Right cardiac atrium (tissue), 5 donors: ENCODE measurements at regions not wholly inside any gene's neighbourhood (a gene's known extent, or its start where the extent isn't known, plus 50 kb on each side); places are given as distances from the start of the nearest gene placed in this dataset.
"Not testable (repeated sequence)": the region's sequence is repeated elsewhere in the genome, so short reads cannot be mapped to it uniquely, and the experiment has no call there.

Source experiments
- ATAC-seq, 2 donors: fragments of 200-7000 bp; cut with Tn5 transposase; one replicate each; pipeline versions ENCODE4 v1.8.0 to v1.9.1; 2020; ENCODE audit warnings: moderate library complexity in 2 of 2, mild to moderate bottlenecking in 1 of 2
- DNase-seq, 3 donors: peaks; one replicate each; pipeline ENCODE4 v3.0.0-alpha.2; 2020
- H3K27ac ChIP-seq: one replicate; pipeline ENCODE4 v1.5.1; 2013; ENCODE audit warnings: mild to moderate bottlenecking, low read length, control low read depth, moderate library complexity
- H3K27me3 ChIP-seq: one replicate; pipeline ENCODE4 v1.6.1; 2013; ENCODE audit not compliant: control insufficient read depth, insufficient read depth
- H3K4me1 ChIP-seq: one replicate; pipeline ENCODE4 v1.6.1; 2013; ENCODE audit warnings: low read length; ENCODE audit not compliant: control insufficient read depth, insufficient read depth
- H3K4me3 ChIP-seq: one replicate; pipeline ENCODE4 v1.5.1; 2013; ENCODE audit warnings: low read length, control low read depth
- H3K9me3 ChIP-seq: one replicate; pipeline ENCODE4 v1.6.1; 2013; ENCODE audit warnings: low read length; ENCODE audit not compliant: control insufficient read depth
- WGBS: extraction: QIAGEN DNeasy Blood & Tissue Kit; methylation state at CpG from one replicate; pipeline ENCODE4 v1.1.7; 2013; 5-methylcytosine and 5-hydroxymethylcytosine counted together
- intact Hi-C, 4 donors: fragments of 100-400 bp; cut with DNase I; formaldehyde crosslinking; loops; one replicate each; pipeline versions ENCODE4 v1.11.0 to v1.14.0; 2022 to 2023
- donor health status: healthy with polysubstance abuse.
- donor health status: DM: no; HTN: yes; CAD: no.
- donor health status: DM: no; HTN: no; CAD: no.
- donor health status: DM: no; HTN: yes; CAD: no; lungs with severe emphysema.
- donor health status: DM: yes; HTN: yes; CAD: no.

DNA sequence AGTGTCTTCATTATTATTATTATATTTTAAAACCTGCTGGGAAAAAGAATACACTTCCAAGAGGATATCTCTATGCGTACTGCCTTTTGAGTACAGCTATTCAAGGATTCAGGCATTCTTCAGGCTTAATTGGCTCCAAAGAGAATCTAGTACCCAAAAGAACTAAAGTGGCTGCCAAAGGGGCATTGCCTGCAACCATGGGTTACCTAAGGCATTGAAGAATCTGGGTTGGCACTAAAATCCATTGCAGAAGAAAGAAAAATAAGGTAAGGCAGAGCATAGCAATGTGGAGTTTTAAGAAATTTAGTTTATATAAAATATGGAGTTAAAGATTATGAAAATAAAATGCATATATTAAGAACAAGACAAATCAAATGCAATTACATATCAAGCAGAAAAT, 223.5 kb downstream of the TMEM161B start:
- ATAC-seq, result no peak
- WGBS, result 0% methylated on average over 1 of the region's 1 CpG
- intact Hi-C loops, result no loop called here

DNA sequence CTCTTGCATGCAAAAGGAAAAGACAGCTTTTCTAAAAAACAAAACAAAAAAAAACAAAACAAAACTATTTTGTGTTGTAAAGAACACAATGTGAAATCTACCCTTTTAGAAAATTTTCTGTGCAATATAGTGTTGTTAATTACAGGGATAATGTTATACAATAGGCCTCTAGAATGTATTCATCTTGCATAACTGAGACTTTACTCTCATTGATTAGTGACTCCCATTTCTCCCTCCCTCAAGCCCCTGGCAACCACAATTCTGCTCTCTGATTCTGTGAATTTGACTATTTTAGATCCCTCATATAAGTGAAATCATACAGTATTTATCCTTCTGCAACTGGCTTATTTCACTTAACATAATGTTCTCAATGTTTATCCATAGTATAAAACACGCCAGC, 234.1 kb downstream of the TMEM161B start:
- Histone ChIP-seq H3K27me3 (no peaks in the 10 kb centered on the region), H3K4me3 (no peak overlapping the region), H3K27ac (no peak overlapping the region), H3K4me1 (no peaks in the 10 kb centered on the region), H3K9me3 (no peaks in the 10 kb centered on the region)
- 52% methylated on average over 1 of the region's 1 CpG for WGBS
- ATAC-seq, result no peak
- DNase-seq, result no peak
- intact Hi-C loops, result no loop called here

More for the DNA sequence above, 223.5 kb downstream of the TMEM161B start:
- Histone ChIP-seq H3K4me1 (no peaks in the 10 kb centered on the region), H3K27me3 (no peaks in the 10 kb centered on the region), H3K27ac (no peak overlapping the region), H3K4me3 (no peak overlapping the region), H3K9me3 (no peaks in the 10 kb centered on the region)
- DNase-seq, result no peak

DNA sequence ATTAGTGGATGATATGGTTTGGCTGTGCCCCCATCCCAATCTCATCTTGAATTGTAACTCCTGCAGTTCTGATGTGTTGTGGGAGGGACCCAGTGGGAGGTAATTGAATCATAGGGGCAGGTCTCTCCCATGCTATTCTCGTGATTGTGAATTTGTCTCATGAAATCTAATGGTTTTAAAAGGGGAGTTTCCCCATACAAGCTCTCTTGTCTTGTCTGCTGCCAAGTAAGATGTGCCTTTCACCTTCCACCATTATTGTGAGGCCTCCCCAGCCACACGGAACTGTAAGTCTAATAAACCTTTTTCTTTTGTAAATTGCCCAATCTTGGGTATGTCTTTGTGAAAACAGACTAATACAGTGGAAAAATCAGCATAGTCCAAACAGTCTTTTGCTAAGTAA, 235.5 kb downstream of the TMEM161B start:
- no peaks in the 10 kb centered on the region for H3K4me1 ChIP-seq
- no peak overlapping the region for H3K4me3 ChIP-seq
- H3K27me3 ChIP-seq, result no peaks in the 10 kb centered on the region
- 53% methylated on average over 2 of the region's 2 CpGs for WGBS
- ATAC-seq (no peak), DNase-seq (no peak)
- no peak overlapping the region for H3K27ac ChIP-seq
- no peaks in the 10 kb centered on the region for H3K9me3 ChIP-seq
- intact Hi-C loops, result no loop called here

DNA sequence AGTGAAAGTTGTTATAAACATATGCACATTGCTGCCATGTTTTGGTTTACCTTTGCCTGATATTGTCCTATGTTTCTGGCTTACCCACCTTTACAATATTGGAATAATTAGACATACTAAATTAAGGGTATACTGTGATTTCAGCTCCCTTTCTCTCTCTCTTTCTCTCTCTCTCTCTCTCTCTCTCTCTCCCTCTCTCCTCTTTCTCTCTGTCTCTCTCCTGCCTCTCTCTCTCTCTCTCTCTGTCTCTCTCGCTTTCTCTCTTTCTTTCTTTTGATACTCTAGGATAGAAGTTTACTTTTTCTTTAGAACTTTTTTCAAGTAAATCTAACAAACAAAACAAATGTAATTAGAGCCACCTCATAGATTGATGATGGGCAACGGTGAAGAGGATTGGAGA, 239.6 kb downstream of the TMEM161B start:
- no peaks in the 10 kb centered on the region for H3K4me1 ChIP-seq
- DNase-seq (no peak), ATAC-seq (no peak)
- intact Hi-C loops, result no loop called here
- no peak overlapping the region for H3K4me3 ChIP-seq
- WGBS, result 84% methylated on average over 2 of the region's 2 CpGs
- H3K9me3 ChIP-seq, result no peaks in the 10 kb centered on the region
- H3K27ac ChIP-seq, result no peak overlapping the region
- H3K27me3 ChIP-seq, result no peaks in the 10 kb centered on the region

DNA sequence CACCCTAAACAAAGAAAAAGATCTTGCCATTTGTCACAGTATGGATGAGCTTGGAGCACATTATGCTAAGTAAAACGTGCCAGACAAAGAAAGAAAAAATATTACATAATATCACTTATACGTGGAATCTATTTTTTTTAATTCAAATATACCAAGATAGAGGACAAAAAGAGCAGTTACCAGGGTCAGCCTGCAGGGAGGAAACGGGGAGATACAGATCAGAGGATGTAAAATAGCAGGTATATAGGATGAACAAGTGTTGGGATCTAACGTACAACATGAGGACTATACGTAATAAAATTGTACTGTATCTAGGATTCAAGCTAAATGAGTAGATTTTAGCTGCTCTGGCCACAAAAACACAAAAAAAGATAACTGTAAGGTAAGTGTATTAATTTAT, 247.5 kb downstream of the TMEM161B start:
- Histone ChIP-seq H3K4me1 (no peaks in the 10 kb centered on the region), H3K4me3 (no peak overlapping the region), H3K27ac (no peak overlapping the region), H3K27me3 (no peaks in the 10 kb centered on the region), H3K9me3 (no peaks in the 10 kb centered on the region)
- 73% methylated on average over 5 of the region's 5 CpGs for WGBS
- no peak for ATAC-seq
- DNase-seq, result no peak
- intact Hi-C loops, result no loop called here

DNA sequence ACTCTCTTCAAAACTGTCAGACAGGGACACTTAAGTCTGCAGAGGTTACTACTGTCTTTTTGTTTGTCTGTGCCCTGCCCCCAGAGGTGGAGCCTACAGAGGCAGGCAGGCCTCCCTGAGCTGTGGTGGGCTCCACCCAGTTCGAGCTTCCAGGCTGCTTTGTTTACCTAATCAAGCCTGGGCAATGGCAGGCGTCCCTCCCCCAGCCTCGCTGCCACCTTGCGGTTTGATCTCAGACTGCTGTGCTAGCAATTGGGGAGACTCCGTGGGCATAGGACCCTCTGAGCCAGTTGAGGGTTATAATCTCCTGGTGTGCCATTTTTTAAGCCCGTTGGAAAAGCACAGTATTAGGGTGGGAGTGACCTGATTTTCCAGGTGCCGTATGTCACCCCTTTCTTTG, 253.7 kb downstream of the TMEM161B start:
- DNase-seq, result peak in 1 of 3 donors; percentile 20
- H3K27ac ChIP-seq, intact Hi-C loops, H3K4me3 ChIP-seq, H3K4me1 ChIP-seq, H3K27me3 ChIP-seq, H3K9me3 ChIP-seq, ATAC-seq: not testable (repeated sequence)
- 70% methylated on average over 7 of the region's 7 CpGs for WGBS

DNA sequence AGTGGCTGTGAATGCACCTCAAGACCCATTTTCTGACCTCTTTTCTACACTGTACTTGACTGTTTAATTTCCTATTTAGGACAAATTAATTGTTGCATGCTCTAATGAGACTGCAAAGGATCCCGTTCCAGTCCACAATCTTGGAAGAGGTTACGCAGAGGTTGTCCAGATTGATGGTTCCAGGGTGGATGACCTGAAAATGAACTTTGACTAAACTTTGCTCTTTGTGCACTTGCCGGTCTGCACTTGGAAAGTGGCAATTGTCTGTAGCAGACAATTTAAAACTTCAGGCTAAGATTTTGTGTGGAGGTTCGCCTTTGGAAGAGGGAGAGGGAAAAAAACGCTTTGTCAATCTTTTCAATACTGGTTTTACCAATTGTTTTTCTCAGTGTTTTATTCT, 267.8 kb downstream of the TMEM161B start:
- ATAC-seq, result no peak
- 50% methylated on average over 5 of the region's 5 CpGs for WGBS

DNA sequence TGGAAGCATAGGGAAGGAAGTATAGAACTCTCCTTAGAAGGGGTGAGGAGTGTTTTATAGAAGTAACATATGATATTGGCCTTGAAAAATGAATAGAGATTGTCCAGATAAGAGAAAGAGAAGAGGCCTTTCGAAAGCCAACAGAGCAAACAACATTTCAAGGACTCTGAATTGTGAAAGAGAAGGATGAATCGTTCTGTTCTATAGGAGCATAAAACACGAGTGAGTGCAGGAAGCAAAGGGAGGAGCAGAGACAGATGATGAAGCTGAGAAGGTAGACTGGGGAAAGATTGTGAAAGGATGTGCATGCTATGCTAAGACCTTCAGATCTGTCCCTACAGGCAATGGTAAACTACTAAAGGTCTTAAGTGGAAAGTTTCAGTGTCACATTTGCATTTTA, 271.0 kb downstream of the TMEM161B start:
- intact Hi-C loops, result no loop called here
- H3K4me1 ChIP-seq, result no peaks in the 10 kb centered on the region
- no peak for ATAC-seq
- H3K9me3 ChIP-seq, result no peaks in the 10 kb centered on the region
- WGBS, result 37% methylated on average over 3 of the region's 3 CpGs
- no peak for DNase-seq
- H3K4me3 ChIP-seq, result no peak overlapping the region
- H3K27ac ChIP-seq, result no peak overlapping the region
- no peaks in the 10 kb centered on the region for H3K27me3 ChIP-seq

More for the DNA sequence above, 267.8 kb downstream of the TMEM161B start:
- H3K27ac ChIP-seq, result no peak overlapping the region
- no peak for DNase-seq
- H3K4me3 ChIP-seq, result no peak overlapping the region
- intact Hi-C loops, result no loop called here
- no peaks in the 10 kb centered on the region for H3K4me1 ChIP-seq
- H3K27me3 ChIP-seq, result no peaks in the 10 kb centered on the region
- H3K9me3 ChIP-seq, result no peaks in the 10 kb centered on the region

DNA sequence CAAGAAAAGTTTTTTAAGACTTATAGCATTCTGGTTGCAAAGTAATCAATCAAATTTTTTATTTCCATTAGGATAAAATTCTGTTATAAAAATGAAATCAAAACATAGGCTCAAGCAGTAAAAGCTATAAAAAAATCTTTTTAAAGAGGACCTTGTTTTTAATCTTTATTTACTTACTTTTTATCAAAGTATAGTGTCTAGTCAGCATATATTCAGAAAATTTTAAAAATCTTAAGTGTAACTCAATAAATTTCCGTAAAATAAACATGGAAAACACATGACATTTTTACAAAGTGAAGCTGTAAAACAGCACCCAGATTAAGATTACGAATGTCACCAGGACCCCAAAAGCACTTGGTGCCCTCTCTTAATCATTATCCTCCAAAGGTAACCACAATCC, 302.4 kb downstream of the TMEM161B start:
- H3K9me3 ChIP-seq, result no peaks in the 10 kb centered on the region

DNA sequence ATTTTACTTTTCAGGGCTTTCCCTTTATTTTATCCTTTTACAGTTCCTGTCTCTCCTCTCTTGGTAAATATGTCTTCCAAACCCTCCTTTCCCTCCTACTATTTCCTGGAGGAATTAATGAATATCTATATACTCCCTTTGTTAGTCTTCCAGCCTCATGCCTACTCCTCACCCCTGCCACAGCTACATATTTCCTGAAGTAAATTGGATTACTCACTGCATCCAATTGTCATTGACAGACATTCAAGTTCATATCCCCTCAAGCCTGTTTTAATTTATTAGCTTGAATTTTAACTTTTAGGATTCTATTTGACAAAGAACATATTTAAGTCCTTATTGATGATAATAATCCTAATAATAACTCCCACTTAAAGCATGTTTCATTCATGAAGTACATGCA, 314.5 kb downstream of the TMEM161B start:
- ATAC-seq (no peak), DNase-seq (no peak)
- no peaks in the 10 kb centered on the region for H3K4me1 ChIP-seq
- no peaks in the 10 kb centered on the region for H3K27me3 ChIP-seq
- H3K27ac ChIP-seq, result no peak overlapping the region
- intact Hi-C loops, result no loop called here
- no peak overlapping the region for H3K4me3 ChIP-seq
- no peaks in the 10 kb centered on the region for H3K9me3 ChIP-seq

More for the DNA sequence above, 302.4 kb downstream of the TMEM161B start:
- WGBS, result 39% methylated on average over 2 of the region's 2 CpGs
- Histone ChIP-seq H3K4me1 (no peaks in the 10 kb centered on the region), H3K27ac (no peak overlapping the region), H3K27me3 (no peaks in the 10 kb centered on the region), H3K4me3 (no peak overlapping the region)
- intact Hi-C loops, result no loop called here
- DNase-seq (no peak), ATAC-seq (no peak)

DNA sequence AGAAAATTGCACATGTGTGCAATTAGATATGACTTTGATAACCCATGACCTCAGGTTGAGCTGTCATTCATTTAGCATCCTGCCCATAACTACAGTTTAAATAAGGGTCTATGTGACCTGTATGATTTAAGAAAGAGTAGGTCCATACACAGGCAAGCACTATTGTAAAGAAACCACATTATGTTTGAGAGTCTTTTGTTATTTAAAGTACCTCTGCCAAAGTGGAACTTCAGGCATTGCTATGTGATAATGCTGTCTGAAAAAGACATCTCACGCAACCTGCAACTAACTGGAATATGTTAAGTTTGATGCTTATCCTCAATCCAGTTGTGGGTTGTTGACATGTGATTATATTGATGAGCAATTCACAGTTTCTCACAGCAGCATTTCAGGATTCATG, 317.0 kb downstream of the TMEM161B start:
- no peaks in the 10 kb centered on the region for H3K27me3 ChIP-seq
- intact Hi-C loops, result no loop called here
- DNase-seq (no peak), ATAC-seq (no peak)
- H3K4me3 ChIP-seq, result no peak overlapping the region
- H3K4me1 ChIP-seq, result no peaks in the 10 kb centered on the region
- H3K27ac ChIP-seq, result no peak overlapping the region
- WGBS, result 88% methylated on average over 1 of the region's 1 CpG
- no peaks in the 10 kb centered on the region for H3K9me3 ChIP-seq
